Mucosa of rectum (tissue), 2 donors: ENCODE measurements at regions not wholly inside any gene's neighbourhood (a gene's known extent, or its start where the extent isn't known, plus 50 kb on each side); places are given as distances from the start of the nearest gene placed in this dataset.

Experiments
- H3K27ac ChIP-seq, 2 donors: one replicate each; pipeline ENCODE4 v1.7.0; 2013; ENCODE audit warnings: inconsistent platforms in 2 of 2, low read depth in 2 of 2, low read length in 2 of 2
- H3K27me3 ChIP-seq, 2 donors: one replicate each; pipeline ENCODE4 v1.7.0; 2013; ENCODE audit warnings: low read length in 2 of 2; ENCODE audit not compliant: control insufficient read depth in 2 of 2, insufficient read depth in 2 of 2
- H3K36me3 ChIP-seq, 2 donors: one replicate each; pipeline ENCODE4 v1.7.0; 2013; ENCODE audit warnings: low read length in 2 of 2; ENCODE audit not compliant: control insufficient read depth in 2 of 2, insufficient read depth in 2 of 2
- H3K4me1 ChIP-seq, 2 donors: one replicate each; pipeline ENCODE4 v1.7.0; 2013; ENCODE audit warnings: low read length in 2 of 2, mild to moderate bottlenecking in 1 of 2; ENCODE audit not compliant: control insufficient read depth in 2 of 2, insufficient read depth in 2 of 2
- H3K4me3 ChIP-seq, 2 donors: one replicate each; pipeline ENCODE4 v1.7.0; 2013; ENCODE audit warnings: low read length in 2 of 2
- H3K9ac ChIP-seq, 2 donors: one replicate each; pipeline ENCODE4 v1.7.0; 2013; ENCODE audit warnings: low read length in 2 of 2, low read depth in 1 of 2, mild to moderate bottlenecking in 1 of 2
- H3K9me3 ChIP-seq, 2 donors: one replicate each; pipeline ENCODE4 v1.7.0; 2013; ENCODE audit warnings: low read length in 2 of 2; ENCODE audit not compliant: control insufficient read depth in 2 of 2
- donor health status: healthy.
- donor health status: Normal muscosa, but diverticular disease.

DNA sequence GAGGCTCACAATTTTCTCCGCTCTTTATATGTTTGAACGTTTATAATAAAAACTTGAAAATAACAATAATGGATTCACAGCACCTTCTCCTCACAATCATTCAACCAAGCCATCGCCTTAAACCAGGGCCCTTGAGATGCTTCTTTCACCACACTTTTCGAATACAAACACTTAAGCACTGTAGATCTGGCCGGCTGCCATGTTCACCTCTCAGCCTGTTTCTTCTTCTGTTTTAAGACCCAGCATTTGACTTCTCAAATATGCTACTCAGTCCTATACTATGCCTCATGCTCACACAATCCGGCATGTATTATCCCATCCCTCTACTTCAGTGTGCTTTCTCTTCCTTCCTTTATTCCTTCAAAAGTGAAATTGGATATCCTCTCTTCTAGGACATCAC lies 280.6 kb downstream of the TFEC start:
- no peaks in the 10 kb centered on the region for H3K9me3 ChIP-seq
- H3K36me3 ChIP-seq: no peaks in the 10 kb centered on the region
- no peak overlapping the region for H3K4me3 ChIP-seq
- H3K4me1 ChIP-seq: peaks cover 0 to 3% of the 10 kb centered on the region in 2 donors
- no peak overlapping the region for H3K9ac ChIP-seq
- no peak overlapping the region for H3K27ac ChIP-seq
- H3K27me3 ChIP-seq: no peaks in the 10 kb centered on the region

DNA sequence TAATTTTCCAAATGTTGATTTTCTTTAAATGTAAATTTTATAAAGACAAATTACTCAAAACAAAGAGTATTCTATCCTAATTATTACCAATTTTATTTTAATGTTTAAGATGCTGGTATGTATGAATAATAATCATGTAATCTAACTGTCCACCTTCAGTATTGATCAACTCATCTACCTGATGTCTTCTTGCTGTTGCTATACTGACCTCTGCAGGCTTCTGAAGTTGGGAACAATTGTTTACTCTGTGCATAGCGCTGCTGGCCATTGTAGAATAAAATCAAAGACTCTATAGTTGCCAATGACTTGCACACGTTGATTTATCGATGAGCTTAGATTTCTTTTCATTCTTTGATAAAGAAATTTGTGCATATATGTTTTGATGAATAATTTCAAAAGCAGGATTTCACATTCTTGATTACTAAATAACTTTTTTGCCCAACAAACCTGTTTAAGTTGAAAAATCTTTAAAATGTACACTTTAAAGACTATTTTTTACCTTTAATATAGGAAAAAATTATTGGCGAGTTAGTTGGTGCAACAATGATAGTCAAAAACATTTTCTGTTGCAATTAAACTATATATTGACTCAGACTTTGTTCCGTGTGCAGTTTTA lies 282.3 kb downstream of the TFEC start:
- no peak overlapping the region for H3K9ac ChIP-seq
- H3K4me1 ChIP-seq: peaks cover 0 to 3% of the 10 kb centered on the region in 2 donors
- H3K36me3 ChIP-seq: no peaks in the 10 kb centered on the region
- H3K9me3 ChIP-seq: no peaks in the 10 kb centered on the region
- no peaks in the 10 kb centered on the region for H3K27me3 ChIP-seq
- H3K4me3 ChIP-seq: no peak overlapping the region
- H3K27ac ChIP-seq: no peak overlapping the region

GRCh38 chr7:115747174-115747573 lies 283.4 kb downstream of the TFEC start:
- H3K4me3 ChIP-seq: no peak overlapping the region
- peak overlapping the region in 1 of 2 donors; percentile 17 for H3K9ac ChIP-seq
- no peaks in the 10 kb centered on the region for H3K36me3 ChIP-seq
- no peaks in the 10 kb centered on the region for H3K9me3 ChIP-seq
- peaks cover 0 to 3% of the 10 kb centered on the region in 2 donors for H3K4me1 ChIP-seq
- no peak overlapping the region for H3K27ac ChIP-seq
- no peaks in the 10 kb centered on the region for H3K27me3 ChIP-seq

- Histone ChIP-seq H3K9me3 (no peaks in the 10 kb centered on the region), H3K36me3 (no peaks in the 10 kb centered on the region), H3K4me1 (no peaks in the 10 kb centered on the region), H3K27me3 (no peaks in the 10 kb centered on the region), H3K9ac (no peak overlapping the region), H3K27ac (no peak overlapping the region), H3K4me3 (no peak overlapping the region)
Measured at GRCh38 chr7:115740043-115740442, 290.5 kb downstream of the TFEC start.

DNA sequence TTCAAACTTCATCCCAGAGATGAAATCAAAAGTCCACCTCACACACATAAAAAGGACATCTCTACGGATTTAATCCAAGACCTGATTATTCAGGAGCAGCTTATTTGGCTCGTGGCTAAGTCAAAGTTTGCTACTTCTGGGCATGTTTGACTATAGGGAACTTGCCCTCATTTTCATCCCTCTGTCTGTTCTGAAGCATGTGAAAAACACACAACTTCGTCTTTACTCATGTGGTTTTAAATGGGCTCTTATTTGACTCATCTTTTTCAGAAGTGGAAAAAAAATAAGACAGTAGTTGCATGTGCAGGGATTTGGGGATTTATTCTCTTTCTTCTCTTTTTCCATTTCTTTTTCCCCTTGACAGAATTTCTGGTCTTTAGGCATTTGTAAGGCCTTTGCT lies 295.9 kb downstream of the TFEC start:
- no peaks in the 10 kb centered on the region for H3K36me3 ChIP-seq
- no peaks in the 10 kb centered on the region for H3K27me3 ChIP-seq
- H3K27ac ChIP-seq: no peak overlapping the region

GRCh38 chr7:115731796-115732471 lies 298.6 kb downstream of the TFEC start:
- H3K4me1 ChIP-seq: no peaks in the 10 kb centered on the region
- no peak overlapping the region for H3K27ac ChIP-seq
- no peaks in the 10 kb centered on the region for H3K36me3 ChIP-seq

More for the DNA sequence above, 295.9 kb downstream of the TFEC start:
- Histone ChIP-seq H3K4me1 (no peaks in the 10 kb centered on the region), H3K4me3 (no peak overlapping the region), H3K9me3 (no peaks in the 10 kb centered on the region), H3K9ac (no peak overlapping the region)

DNA sequence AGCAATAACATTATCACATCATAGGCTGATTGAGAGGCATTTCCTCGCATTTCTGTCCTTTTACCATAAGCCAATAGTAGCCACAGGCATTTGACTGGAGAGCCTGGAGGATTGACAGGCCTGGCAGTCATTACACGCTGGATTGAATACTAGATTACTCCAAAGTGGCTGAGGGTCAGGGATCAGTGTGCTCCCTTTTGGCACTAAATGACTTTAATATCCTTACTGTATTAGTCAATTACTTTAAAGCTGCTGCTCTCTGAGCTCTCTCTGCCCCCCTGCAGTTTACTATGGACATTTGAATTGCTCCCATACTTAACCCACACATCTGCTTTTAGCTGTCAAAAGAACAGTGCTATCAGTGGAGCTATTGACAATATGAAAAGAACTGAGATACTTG lies 302.0 kb downstream of the TFEC start:
- Histone ChIP-seq H3K4me3 (no peak overlapping the region), H3K9me3 (no peaks in the 10 kb centered on the region), H3K27ac (no peak overlapping the region), H3K4me1 (no peaks in the 10 kb centered on the region), H3K27me3 (no peaks in the 10 kb centered on the region), H3K9ac (no peak overlapping the region), H3K36me3 (no peaks in the 10 kb centered on the region)

More at GRCh38 chr7:115731796-115732471, 298.6 kb downstream of the TFEC start:
- no peaks in the 10 kb centered on the region for H3K9me3 ChIP-seq
- no peaks in the 10 kb centered on the region for H3K27me3 ChIP-seq
- no peak overlapping the region for H3K4me3 ChIP-seq
- no peak overlapping the region for H3K9ac ChIP-seq

DNA sequence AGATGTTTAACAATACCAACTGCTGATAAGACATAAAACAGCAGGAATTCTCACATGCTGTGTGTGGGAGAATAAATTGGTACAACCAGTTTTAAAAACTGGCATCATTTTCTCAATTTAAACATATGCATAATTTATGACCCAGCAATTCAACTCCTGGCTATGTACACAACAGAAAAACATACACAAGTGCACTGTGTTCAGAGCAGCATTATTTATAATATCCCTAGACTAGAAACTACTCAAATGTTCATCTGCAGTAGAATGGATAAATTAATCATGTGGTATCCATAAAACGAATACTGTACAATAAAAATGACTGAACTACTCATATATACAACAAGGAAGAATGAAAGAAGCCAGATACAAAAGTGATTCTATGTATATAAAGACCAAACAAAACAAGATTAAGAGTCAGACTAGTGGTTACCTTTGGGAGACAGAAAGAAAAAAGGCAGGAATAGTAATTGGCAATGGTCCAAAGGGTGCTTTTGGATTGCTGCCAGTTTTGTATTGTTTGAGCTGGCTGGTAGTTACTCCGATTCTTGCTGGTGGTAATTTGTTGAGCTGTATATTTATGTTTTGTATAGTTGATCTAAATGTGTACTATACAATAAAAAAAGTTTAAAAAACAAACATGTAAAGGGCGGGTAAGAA lies 306.0 kb downstream of the TFEC start:
- no peak overlapping the region for H3K4me3 ChIP-seq
- no peaks in the 10 kb centered on the region for H3K4me1 ChIP-seq
- no peaks in the 10 kb centered on the region for H3K36me3 ChIP-seq
- H3K9me3 ChIP-seq: no peaks in the 10 kb centered on the region
- H3K27me3 ChIP-seq: no peaks in the 10 kb centered on the region
- H3K9ac ChIP-seq: no peak overlapping the region
- no peak overlapping the region for H3K27ac ChIP-seq

DNA sequence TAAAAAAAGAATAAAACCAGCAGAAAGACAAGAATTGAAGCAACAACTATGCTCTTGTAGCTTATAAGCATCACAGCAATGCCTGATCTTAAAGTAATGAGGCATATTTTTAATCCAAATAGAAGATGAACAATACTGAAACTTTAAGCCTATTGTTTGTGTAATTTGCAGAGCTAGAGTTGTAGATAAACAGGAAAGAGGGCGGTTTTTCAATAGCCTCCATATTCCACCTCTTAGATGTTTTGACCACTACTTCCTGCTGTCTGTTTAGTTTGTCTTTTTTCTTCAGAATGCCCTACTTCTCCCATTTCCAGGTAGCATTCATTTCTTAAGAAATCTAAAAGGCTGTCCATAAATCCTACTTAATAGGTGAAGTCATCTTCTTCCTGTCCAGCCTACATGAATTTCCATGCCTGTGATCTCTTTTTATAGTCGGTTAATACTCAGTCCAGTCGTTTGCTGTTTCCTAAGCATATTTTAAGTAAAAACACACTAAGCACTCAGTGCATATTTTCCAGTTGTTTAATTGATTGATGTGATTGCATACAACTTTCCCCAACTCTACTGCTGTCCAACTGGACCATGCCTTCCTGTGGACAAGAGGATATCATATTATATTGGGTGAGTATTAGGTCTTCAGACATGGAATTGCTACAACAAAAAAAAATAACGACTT lies 308.1 kb downstream of the TFEC start:
- Histone ChIP-seq H3K36me3 (no peaks in the 10 kb centered on the region), H3K4me1 (no peaks in the 10 kb centered on the region), H3K27ac (no peak overlapping the region), H3K9me3 (no peaks in the 10 kb centered on the region), H3K4me3 (no peak overlapping the region), H3K27me3 (no peaks in the 10 kb centered on the region), H3K9ac (no peak overlapping the region)
